ENCODE measurements at regions not wholly inside any gene's neighbourhood (a gene's known extent, or its start where the extent isn't known, plus 50 kb on each side); places are given as distances from the start of the nearest gene placed in this dataset.

GRCh38 chr13:34312578-34312977 lies 494.6 kb downstream of the RFC3 start:
- no peak for DNase-seq (ENCODE audit: low read depth)

- no peak for DNase-seq (ENCODE audit: low read depth)
Observed at GRCh38 chr13:34320084-34320483, 502.1 kb downstream of the RFC3 start.

GRCh38 chr13:34322014-34322742 lies 504.2 kb downstream of the RFC3 start:
- no peak for DNase-seq (ENCODE audit: low read depth)

GRCh38 chr13:34322743-34323074 lies 504.8 kb downstream of the RFC3 start:
- DNase-seq (ENCODE audit: low read depth): no peak

GRCh38 chr13:34335014-34336007 lies 517.4 kb downstream of the RFC3 start:
- no peak for DNase-seq (ENCODE audit: low read depth)

GRCh38 chr13:34338102-34338501 lies 520.2 kb downstream of the RFC3 start:
- DNase-seq (ENCODE audit: low read depth): no peak

- no peak for DNase-seq (ENCODE audit: low read depth)
Observed at GRCh38 chr13:34340534-34340933, 522.6 kb downstream of the RFC3 start.

GRCh38 chr13:34343413-34343940 lies 525.5 kb downstream of the RFC3 start:
- no peak for DNase-seq (ENCODE audit: low read depth)

- DNase-seq (ENCODE audit: low read depth): no peak
Observed at GRCh38 chr13:34344816-34345215, 526.9 kb downstream of the RFC3 start.

GRCh38 chr13:34345258-34345965 lies 527.5 kb downstream of the RFC3 start:
- DNase-seq (ENCODE audit: low read depth): no peak

- no peak for DNase-seq (ENCODE audit: low read depth)
Observed at GRCh38 chr13:34346626-34347025, 528.7 kb downstream of the RFC3 start.

- no peak for DNase-seq (ENCODE audit: low read depth)
Observed at GRCh38 chr13:34347784-34348573, 530.0 kb downstream of the RFC3 start.

GRCh38 chr13:34349091-34349722 lies 531.3 kb downstream of the RFC3 start:
- no peak for DNase-seq (ENCODE audit: low read depth)

GRCh38 chr13:34350671-34351070 lies 532.7 kb downstream of the RFC3 start:
- DNase-seq (ENCODE audit: low read depth): no peak

GRCh38 chr13:34351134-34351533 lies 533.2 kb downstream of the RFC3 start:
- DNase-seq (ENCODE audit: low read depth): no peak

- no peak for DNase-seq (ENCODE audit: low read depth)
Observed at GRCh38 chr13:34352958-34353357, 535.0 kb downstream of the RFC3 start.

GRCh38 chr13:34356686-34357434 lies 538.9 kb downstream of the RFC3 start:
- no peak for DNase-seq (ENCODE audit: low read depth)

- DNase-seq (ENCODE audit: low read depth): no peak
Observed at GRCh38 chr13:34357435-34358232, 539.7 kb downstream of the RFC3 start.

- DNase-seq (ENCODE audit: low read depth): no peak
Observed at GRCh38 chr13:34358811-34359513, 541.0 kb downstream of the RFC3 start.

All from T-helper 22 cell (primary cell).